ENCODE measurements at regions not wholly inside any gene's neighbourhood (a gene's known extent, or its start where the extent isn't known, plus 50 kb on each side); places are given as distances from the start of the nearest gene placed in this dataset.

GRCh38 chr9:81404931-81405598, 284.3 kb downstream of the TLE1 start:
- no peak for TF ChIP-seq SIN3A (IDR thresholded peaks at IDR 0.05; ENCODE audit: borderline replicate concordance, insufficient read depth, low read length)
- TF ChIP-seq POLR2AphosphoS5 (IDR thresholded peaks at IDR 0.05; ENCODE audit: low read depth, low read length): no peak
